ENCODE measurements at regions not wholly inside any gene's neighbourhood (a gene's known extent, or its start where the extent isn't known, plus 50 kb on each side); places are given as distances from the start of the nearest gene placed in this dataset.

- TF ChIP-seq POLR2A (IDR thresholded peaks at IDR 0.05) = no peak
- Histone ChIP-seq H3K36me3 (no peaks in the 10 kb centered on the region), H3K27ac (no peak overlapping the region), H3K27me3 (no peaks in the 10 kb centered on the region), H3K9me3 (no peaks in the 10 kb centered on the region), H3K4me1 (no peaks in the 10 kb centered on the region), H3K4me3 (no peak overlapping the region)
- WGBS (ENCODE audit: insufficient coverage, low coverage, low lambda C conversion rate, missing lambda C conversion rate) = 57% methylated on average over 6 of the region's 6 CpGs
- ATAC-seq = no peak
- no peak for DNase-seq
- intact Hi-C loops (cut with DNase I) = no loop called here
These were observed 256.9 kb downstream of the ARRDC4 start for GRCh38 chr15:98217356-98217755.

GRCh38 chr15:98221144-98221543 lies 260.6 kb downstream of the ARRDC4 start:
- no peaks in the 10 kb centered on the region for H3K36me3 ChIP-seq
- intact Hi-C loops (cut with DNase I) = no loop called here
- H3K9me3 ChIP-seq = no peaks in the 10 kb centered on the region
- H3K27me3 ChIP-seq = no peaks in the 10 kb centered on the region
- H3K27ac ChIP-seq = no peak overlapping the region
- H3K4me1 ChIP-seq = no peaks in the 10 kb centered on the region
- DNase-seq = no peak
- 50% methylated on average over 3 of the region's 3 CpGs for WGBS (ENCODE audit: insufficient coverage, low coverage, low lambda C conversion rate, missing lambda C conversion rate)
- no peak overlapping the region for H3K4me3 ChIP-seq
- no peak for ATAC-seq
- TF ChIP-seq CTCF (IDR thresholded peaks at IDR 0.05) = no peak
- no peak for TF ChIP-seq POLR2A (IDR thresholded peaks at IDR 0.05)

- Histone ChIP-seq H3K4me3 (no peak overlapping the region), H3K27me3 (no peaks in the 10 kb centered on the region), H3K36me3 (no peaks in the 10 kb centered on the region), H3K9me3 (no peaks in the 10 kb centered on the region), H3K4me1 (no peaks in the 10 kb centered on the region), H3K27ac (no peak overlapping the region)
- 62% methylated on average over 4 of the region's 4 CpGs for WGBS (ENCODE audit: insufficient coverage, low coverage, low lambda C conversion rate, missing lambda C conversion rate)
- ATAC-seq (no peak), DNase-seq (no peak)
- TF ChIP-seq POLR2A (IDR thresholded peaks at IDR 0.05) (no peak), CTCF (IDR thresholded peaks at IDR 0.05) (no peak)
- intact Hi-C loops (cut with DNase I) = no loop called here
These were observed 261.1 kb downstream of the ARRDC4 start for GRCh38 chr15:98221577-98221976.

GRCh38 chr15:98226149-98226548 lies 265.6 kb downstream of the ARRDC4 start:
- Histone ChIP-seq H3K4me1 (no peaks in the 10 kb centered on the region), H3K27ac (no peak overlapping the region), H3K9me3 (no peaks in the 10 kb centered on the region), H3K27me3 (no peaks in the 10 kb centered on the region), H3K36me3 (no peaks in the 10 kb centered on the region), H3K4me3 (no peak overlapping the region)
- TF ChIP-seq CTCF (IDR thresholded peaks at IDR 0.05) (no peak), POLR2A (IDR thresholded peaks at IDR 0.05) (no peak)
- WGBS (ENCODE audit: insufficient coverage, low coverage, low lambda C conversion rate, missing lambda C conversion rate) = 40% methylated on average over 3 of the region's 3 CpGs
- ATAC-seq (no peak), DNase-seq (no peak)
- intact Hi-C loops (cut with DNase I) = no loop called here

GRCh38 chr15:98226578-98226977 lies 266.1 kb downstream of the ARRDC4 start:
- intact Hi-C loops (cut with DNase I) = no loop called here
- ATAC-seq (no peak), DNase-seq (no peak)
- Histone ChIP-seq H3K27ac (no peak overlapping the region), H3K27me3 (no peaks in the 10 kb centered on the region), H3K4me3 (no peak overlapping the region), H3K9me3 (no peaks in the 10 kb centered on the region), H3K4me1 (no peaks in the 10 kb centered on the region), H3K36me3 (no peaks in the 10 kb centered on the region)
- TF ChIP-seq POLR2A (IDR thresholded peaks at IDR 0.05) (no peak), CTCF (IDR thresholded peaks at IDR 0.05) (no peak)
- WGBS (ENCODE audit: insufficient coverage, low coverage, low lambda C conversion rate, missing lambda C conversion rate) = 14% methylated on average over 2 of the region's 2 CpGs
